ENCODE measurements at regions not wholly inside any gene's neighbourhood (a gene's known extent, or its start where the extent isn't known, plus 50 kb on each side); places are given as distances from the start of the nearest gene placed in this dataset.

- no peak for TF ChIP-seq CTCF (IDR thresholded peaks at IDR 0.05; ENCODE audit: low read depth, low read length)
- TF ChIP-seq EZH2phosphoT487 (IDR thresholded peaks at IDR 0.05; ENCODE audit: low read depth): no peak
Observed at GRCh38 chr6:120303527-120303926, 954.0 kb upstream of the MAN1A1 start.
